ENCODE measurements at regions not wholly inside any gene's neighbourhood (a gene's known extent, or its start where the extent isn't known, plus 50 kb on each side); places are given as distances from the start of the nearest gene placed in this dataset.
"Not testable (repeated sequence)": the region's sequence is repeated elsewhere in the genome, so short reads cannot be mapped to it uniquely, and the experiment has no call there.

DNA sequence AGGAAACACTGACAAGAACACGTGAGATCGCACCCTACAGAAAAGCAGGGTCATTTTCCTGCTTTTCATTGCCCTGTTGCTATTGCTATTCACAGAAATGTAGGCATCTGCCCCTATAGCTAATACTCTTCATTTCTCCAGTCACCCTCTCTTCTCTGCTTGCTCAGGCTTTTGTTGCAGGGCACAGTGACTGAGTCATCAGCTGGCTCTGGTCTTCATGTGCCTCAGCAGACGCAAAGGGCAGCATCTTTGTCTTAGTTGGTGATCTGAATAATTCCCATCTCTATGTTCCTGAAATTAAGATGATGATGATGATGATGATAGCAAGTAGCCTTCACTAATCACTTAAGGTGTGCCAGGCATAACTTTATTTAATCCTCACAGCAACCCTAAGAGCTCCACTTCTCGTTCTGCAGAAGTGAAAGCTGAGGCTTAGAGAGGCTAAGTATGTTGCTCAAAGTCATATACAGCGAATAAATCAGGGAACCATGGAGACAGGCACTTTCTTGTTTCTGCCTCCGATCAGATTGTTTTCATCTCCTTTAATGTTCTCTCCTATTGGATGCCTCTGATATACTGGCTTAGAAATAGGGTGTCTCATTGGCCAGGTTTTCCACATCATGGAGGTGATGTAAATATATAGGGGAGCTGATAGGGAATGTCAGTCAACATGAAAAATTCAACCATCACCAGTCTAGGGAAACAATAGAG is 133.0 kb upstream of the STK32A start:
- no TSS peak for BruUV-seq (replicated peaks)
- CTCF ChIA-PET (ENCODE audit: unreplicated experiment) = no interaction called here

DNA sequence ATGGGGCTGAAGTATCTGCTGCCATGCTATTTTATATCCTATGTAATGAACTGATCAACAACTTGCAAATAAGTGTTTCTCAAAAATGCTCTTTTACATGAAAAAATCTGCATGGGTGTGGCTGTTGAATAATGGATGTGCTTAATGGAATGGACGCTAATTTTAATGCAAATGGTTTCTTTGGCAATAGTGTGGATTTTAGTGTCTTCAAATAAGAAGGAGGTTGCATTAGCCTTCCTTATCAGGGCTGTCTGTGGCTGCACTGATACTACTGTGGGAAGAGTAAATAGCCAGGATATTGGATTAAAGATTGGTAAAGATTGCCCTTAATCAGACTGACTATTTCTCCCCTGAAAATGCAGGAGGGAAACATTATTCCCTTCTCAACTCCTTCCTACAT is 121.9 kb upstream of the STK32A start:
- intact Hi-C loops (cut with micrococcal nuclease; ENCODE audit: unreplicated experiment) = no loop called here
- Histone ChIP-seq H3K9me2 (ENCODE audit: insufficient read depth, low read length) (no peaks in the 10 kb centered on the region), H3K27ac (ENCODE audit: low read depth, low read length, poor library complexity, severe bottlenecking) (no peak overlapping the region), H3K4me2 (ENCODE audit: low read length) (no peak overlapping the region), H3K79me2 (ENCODE audit: insufficient read depth, low read depth, low read length) (no peaks in the 10 kb centered on the region), H2AFZ (ENCODE audit: low read length) (no peak overlapping the region), H3K36me3 (ENCODE audit: insufficient read depth, low read length) (no peaks in the 10 kb centered on the region), H4K20me1 (ENCODE audit: insufficient read depth, low read length) (no peaks in the 10 kb centered on the region), H3K4me1 (ENCODE audit: insufficient read depth, low read length, poor library complexity, severe bottlenecking) (no peaks in the 10 kb centered on the region), H3K9me3 (ENCODE audit: low read length) (no peaks in the 10 kb centered on the region), H3K4me3 (ENCODE audit: low read depth, low read length, poor library complexity, severe bottlenecking) (no peak overlapping the region)
- POLR2A ChIA-PET = no interaction called here
- no peak for DNase-seq (ENCODE audit: low spot score)
- TF ChIP-seq EZH2phosphoT487 (IDR thresholded peaks at IDR 0.05; ENCODE audit: borderline replicate concordance, low read depth, low read length) = no peak
- TF ChIP-seq, protein P1, sequence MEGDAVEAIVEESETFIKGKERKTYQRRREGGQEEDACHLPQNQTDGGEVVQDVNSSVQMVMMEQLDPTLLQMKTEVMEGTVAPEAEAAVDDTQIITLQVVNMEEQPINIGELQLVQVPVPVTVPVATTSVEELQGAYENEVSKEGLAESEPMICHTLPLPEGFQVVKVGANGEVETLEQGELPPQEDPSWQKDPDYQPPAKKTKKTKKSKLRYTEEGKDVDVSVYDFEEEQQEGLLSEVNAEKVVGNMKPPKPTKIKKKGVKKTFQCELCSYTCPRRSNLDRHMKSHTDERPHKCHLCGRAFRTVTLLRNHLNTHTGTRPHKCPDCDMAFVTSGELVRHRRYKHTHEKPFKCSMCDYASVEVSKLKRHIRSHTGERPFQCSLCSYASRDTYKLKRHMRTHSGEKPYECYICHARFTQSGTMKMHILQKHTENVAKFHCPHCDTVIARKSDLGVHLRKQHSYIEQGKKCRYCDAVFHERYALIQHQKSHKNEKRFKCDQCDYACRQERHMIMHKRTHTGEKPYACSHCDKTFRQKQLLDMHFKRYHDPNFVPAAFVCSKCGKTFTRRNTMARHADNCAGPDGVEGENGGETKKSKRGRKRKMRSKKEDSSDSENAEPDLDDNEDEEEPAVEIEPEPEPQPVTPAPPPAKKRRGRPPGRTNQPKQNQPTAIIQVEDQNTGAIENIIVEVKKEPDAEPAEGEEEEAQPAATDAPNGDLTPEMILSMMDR (conservative IDR thresholded peaks at IDR 0.05; ENCODE audit: low read length) = no peak
- no TSS peak for BruUV-seq (replicated peaks)
- CTCF ChIA-PET (ENCODE audit: unreplicated experiment) = no interaction called here

More for the DNA sequence above, 133.0 kb upstream of the STK32A start:
- no peaks in the 10 kb centered on the region for H3K4me1 ChIP-seq (ENCODE audit: insufficient read depth, low read length, poor library complexity, severe bottlenecking)
- H3K79me2 ChIP-seq (ENCODE audit: insufficient read depth, low read depth, low read length) = no peaks in the 10 kb centered on the region
- intact Hi-C loops (cut with micrococcal nuclease; ENCODE audit: unreplicated experiment) = no loop called here
- no peak overlapping the region for H2AFZ ChIP-seq (ENCODE audit: low read length)
- no peak overlapping the region for H3K4me2 ChIP-seq (ENCODE audit: low read length)
- TF ChIP-seq, protein P1 (conservative IDR thresholded peaks at IDR 0.05; ENCODE audit: low read length) = no peak
- TF ChIP-seq EZH2phosphoT487 (IDR thresholded peaks at IDR 0.05; ENCODE audit: borderline replicate concordance, low read depth, low read length) = no peak
- H3K4me3 ChIP-seq (ENCODE audit: low read depth, low read length, poor library complexity, severe bottlenecking) = no peak overlapping the region
- POLR2A ChIA-PET = no interaction called here
- no peaks in the 10 kb centered on the region for H3K36me3 ChIP-seq (ENCODE audit: insufficient read depth, low read length)
- H3K27ac ChIP-seq (ENCODE audit: low read depth, low read length, poor library complexity, severe bottlenecking) = no peak overlapping the region
- DNase-seq (ENCODE audit: low spot score) = no peak
- H4K20me1 ChIP-seq (ENCODE audit: insufficient read depth, low read length) = no peaks in the 10 kb centered on the region
- H3K9me2 ChIP-seq (ENCODE audit: insufficient read depth, low read length) = no peaks in the 10 kb centered on the region
- H3K9me3 ChIP-seq (ENCODE audit: low read length) = no peaks in the 10 kb centered on the region

DNA sequence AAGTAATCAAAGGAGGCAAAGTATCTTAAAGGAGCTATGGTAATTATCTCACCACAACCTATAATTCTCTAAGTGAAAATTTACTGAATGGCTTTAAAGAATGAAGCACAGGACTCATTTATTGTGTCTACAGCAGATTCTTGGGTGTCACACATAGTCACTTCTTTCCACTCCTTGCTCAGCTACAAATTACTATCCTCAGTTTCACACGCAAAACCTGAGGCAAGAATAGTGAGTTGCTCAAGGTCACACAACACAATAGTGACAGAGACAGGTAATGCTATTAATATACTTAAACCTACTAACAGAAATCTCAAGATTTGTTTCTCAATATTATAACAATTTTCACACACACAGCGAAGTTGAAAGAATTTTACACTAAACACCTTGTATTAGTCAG is 120.9 kb upstream of the STK32A start:
- Histone ChIP-seq H3K9me3 (ENCODE audit: low read length) (no peaks in the 10 kb centered on the region), H3K79me2 (ENCODE audit: insufficient read depth, low read depth, low read length) (no peaks in the 10 kb centered on the region), H4K20me1 (ENCODE audit: insufficient read depth, low read length) (no peaks in the 10 kb centered on the region), H3K4me2 (ENCODE audit: low read length) (no peak overlapping the region), H3K36me3 (ENCODE audit: insufficient read depth, low read length) (no peaks in the 10 kb centered on the region), H3K27ac (ENCODE audit: low read depth, low read length, poor library complexity, severe bottlenecking) (no peak overlapping the region), H3K4me3 (ENCODE audit: low read depth, low read length, poor library complexity, severe bottlenecking) (no peak overlapping the region), H3K4me1 (ENCODE audit: insufficient read depth, low read length, poor library complexity, severe bottlenecking) (no peaks in the 10 kb centered on the region), H3K9me2 (ENCODE audit: insufficient read depth, low read length) (no peaks in the 10 kb centered on the region), H2AFZ (ENCODE audit: low read length) (no peak overlapping the region)
- BruUV-seq (replicated peaks) = no TSS peak
- POLR2A ChIA-PET = interaction anchor here (0.6 kb wide), 1 partner anchor 1738 kb away, joined by 3 read pairs; no protein-coding TSS in a partner anchor
- intact Hi-C loops (cut with micrococcal nuclease; ENCODE audit: unreplicated experiment) = no loop called here
- no peak for DNase-seq (ENCODE audit: low spot score)
- CTCF ChIA-PET (ENCODE audit: unreplicated experiment) = no interaction called here
- TF ChIP-seq EZH2phosphoT487 (IDR thresholded peaks at IDR 0.05; ENCODE audit: borderline replicate concordance, low read depth, low read length) = no peak
- TF ChIP-seq, protein P1 (conservative IDR thresholded peaks at IDR 0.05; ENCODE audit: low read length) = no peak

DNA sequence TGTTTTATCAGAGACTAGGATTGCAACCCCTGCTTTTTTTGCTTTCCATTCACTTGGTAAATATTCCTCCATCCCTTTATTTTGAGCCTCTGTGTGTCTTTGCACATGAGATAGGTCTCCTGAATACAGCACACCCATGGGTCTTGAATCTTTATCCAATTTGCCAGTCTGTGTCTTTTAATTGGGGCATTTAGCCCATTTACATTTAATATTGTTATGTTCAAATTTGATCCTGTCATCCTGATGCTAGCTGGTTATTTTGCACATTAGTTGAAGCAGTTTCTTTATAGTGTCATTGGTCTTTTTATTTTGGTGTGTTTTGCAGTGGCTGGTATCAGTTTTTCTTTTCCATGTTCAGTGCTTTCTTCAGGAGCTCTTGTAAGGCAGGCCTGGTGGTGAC is 95.1 kb upstream of the STK32A start:
- H3K4me3 ChIP-seq (ENCODE audit: low read depth, low read length, poor library complexity, severe bottlenecking); H3K9me3 ChIP-seq (ENCODE audit: low read length); H3K9me2 ChIP-seq (ENCODE audit: insufficient read depth, low read length); H3K4me1 ChIP-seq (ENCODE audit: insufficient read depth, low read length, poor library complexity, severe bottlenecking); H2AFZ ChIP-seq (ENCODE audit: low read length); BruUV-seq (replicated peaks); H3K36me3 ChIP-seq (ENCODE audit: insufficient read depth, low read length); H3K4me2 ChIP-seq (ENCODE audit: low read length); H3K27ac ChIP-seq (ENCODE audit: low read depth, low read length, poor library complexity, severe bottlenecking); CTCF ChIA-PET (ENCODE audit: unreplicated experiment); H3K79me2 ChIP-seq (ENCODE audit: insufficient read depth, low read depth, low read length); intact Hi-C loops (cut with micrococcal nuclease; ENCODE audit: unreplicated experiment); DNase-seq (ENCODE audit: low spot score); H4K20me1 ChIP-seq (ENCODE audit: insufficient read depth, low read length): not testable (repeated sequence)
- POLR2A ChIA-PET = interaction anchor here (1.3 kb wide), 1 partner anchor 39 kb away, joined by 3 read pairs; no protein-coding TSS in a partner anchor
